Activated naive CD4-positive, alpha-beta T cell treated with anti-CD3 and anti-CD28 coated beads, Interleukin-2, amount 50 U/mL, for 16 hours (primary cell): ENCODE measurements at regions not wholly inside any gene's neighbourhood (a gene's known extent, or its start where the extent isn't known, plus 50 kb on each side); places are given as distances from the start of the nearest gene placed in this dataset.
"Not testable (repeated sequence)": the region's sequence is repeated elsewhere in the genome, so short reads cannot be mapped to it uniquely, and the experiment has no call there.

ENCODE experiments used
- DNase-seq: peaks from one replicate; pipeline ENCODE4 v3.0.0-alpha.2; 2020

- no peak for DNase-seq
Measured at GRCh38 chr3:20539666-20540065, 353.7 kb upstream of the SGO1 start.

- no peak for DNase-seq
Measured at GRCh38 chr3:20537234-20537633, 351.2 kb upstream of the SGO1 start.

GRCh38 chr3:20529911-20530310 lies 343.9 kb upstream of the SGO1 start:
- no peak for DNase-seq

DNA sequence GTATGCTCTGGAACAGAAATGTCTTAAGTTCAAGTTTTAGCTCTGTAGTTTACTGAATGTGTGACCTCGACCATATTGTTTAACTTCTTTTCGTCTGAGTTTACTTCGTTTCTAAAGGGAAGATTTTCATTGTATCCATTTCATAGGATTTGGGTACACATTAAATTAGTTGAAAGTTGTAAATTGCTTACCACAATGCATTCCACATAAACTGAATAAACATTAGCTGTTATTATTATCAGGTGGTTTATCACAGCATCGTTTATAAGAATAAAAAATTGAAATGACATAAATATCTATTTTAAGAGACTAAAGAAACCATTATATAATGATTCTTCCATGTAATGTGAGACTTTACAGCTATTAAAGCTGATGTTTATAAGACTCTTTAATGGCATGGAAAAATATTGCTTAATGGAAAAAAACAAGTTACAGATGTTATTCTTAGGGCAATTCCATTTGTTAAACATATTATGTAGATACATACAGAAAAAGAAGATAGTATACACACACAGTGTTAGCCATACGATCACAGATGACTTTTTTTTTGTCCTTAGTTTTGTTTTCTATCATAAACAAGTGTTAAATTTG lies 342.3 kb upstream of the SGO1 start:
- DNase-seq: no peak

DNA sequence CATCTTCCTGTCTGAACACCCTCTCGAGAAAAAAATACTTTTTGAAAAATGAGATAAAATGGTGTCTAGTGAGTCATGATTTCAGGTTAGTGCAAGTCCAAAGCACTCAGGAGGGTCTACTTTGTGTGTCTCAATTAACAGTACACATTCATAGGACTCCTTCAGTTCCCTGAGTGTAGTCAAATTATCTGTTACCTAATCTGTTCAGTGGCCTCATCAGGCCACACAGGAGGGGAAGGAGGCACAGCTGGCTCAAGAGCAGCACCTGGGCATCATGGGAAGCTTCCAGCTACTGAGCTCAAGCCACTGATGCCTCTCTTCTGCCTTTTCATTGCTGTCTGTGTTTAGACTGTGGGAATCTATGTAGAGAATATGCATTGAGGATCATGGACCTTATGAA lies 341.4 kb upstream of the SGO1 start:
- no peak for DNase-seq

DNA sequence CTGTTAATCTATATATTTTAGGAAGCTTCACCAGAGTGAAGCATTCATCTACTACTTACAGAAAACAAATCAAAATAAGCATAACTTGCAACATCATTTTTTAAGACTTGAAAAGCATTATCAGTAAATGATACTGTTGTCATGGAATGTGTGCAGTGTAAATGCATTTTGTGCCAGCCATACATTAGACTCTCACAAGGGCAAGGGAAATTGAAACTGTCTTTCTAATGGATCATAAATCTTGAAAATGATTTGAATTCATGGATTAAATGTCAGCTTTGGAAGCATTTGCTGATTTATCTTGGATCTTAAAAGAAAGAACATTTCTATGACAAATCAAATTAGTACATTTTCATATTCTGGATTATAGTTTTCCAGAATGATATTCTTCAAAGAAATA lies 338.3 kb upstream of the SGO1 start:
- DNase-seq: no peak

DNA sequence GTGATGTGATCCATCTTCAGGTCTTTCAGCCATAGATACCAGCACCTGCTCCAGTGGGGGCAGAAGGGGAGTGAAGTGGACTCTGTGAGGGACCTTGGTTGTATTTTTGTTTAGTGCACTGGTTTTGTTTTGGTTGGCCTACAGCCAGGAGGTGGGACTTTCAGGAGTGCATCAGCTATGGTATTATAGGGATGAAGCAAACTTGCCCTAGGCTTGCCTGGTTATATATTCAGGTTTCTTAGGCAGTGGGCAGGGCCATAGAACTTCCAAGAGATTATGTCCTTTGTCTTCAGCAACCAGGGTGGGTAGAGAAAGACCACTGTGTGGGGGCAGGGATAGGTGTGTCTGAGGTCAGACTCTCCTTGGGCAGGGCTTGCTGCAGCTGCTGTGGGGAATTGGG lies 337.3 kb upstream of the SGO1 start:
- DNase-seq: no peak

DNA sequence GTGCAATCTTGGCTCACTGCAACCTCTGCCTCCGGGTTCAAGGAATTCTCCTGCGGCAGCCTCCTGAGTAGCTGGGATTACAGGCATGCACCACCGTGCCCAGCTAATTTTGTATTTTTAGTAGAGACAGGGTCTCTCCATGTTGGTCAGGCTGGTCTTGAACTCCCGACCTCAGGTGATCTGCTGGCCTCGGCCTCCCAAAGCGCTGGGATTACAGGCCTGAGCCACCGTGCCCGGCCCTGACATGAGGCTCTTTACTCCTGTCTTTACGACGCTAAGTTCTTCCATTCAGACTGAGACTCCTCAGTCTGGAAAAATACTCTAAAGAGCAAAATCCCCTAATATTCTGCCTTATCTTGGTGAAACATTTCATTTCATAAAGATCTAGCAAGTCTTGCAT lies 331.3 kb upstream of the SGO1 start:
- DNase-seq: not testable (repeated sequence)

GRCh38 chr3:20516311-20516710 lies 330.3 kb upstream of the SGO1 start:
- DNase-seq: no peak

DNA sequence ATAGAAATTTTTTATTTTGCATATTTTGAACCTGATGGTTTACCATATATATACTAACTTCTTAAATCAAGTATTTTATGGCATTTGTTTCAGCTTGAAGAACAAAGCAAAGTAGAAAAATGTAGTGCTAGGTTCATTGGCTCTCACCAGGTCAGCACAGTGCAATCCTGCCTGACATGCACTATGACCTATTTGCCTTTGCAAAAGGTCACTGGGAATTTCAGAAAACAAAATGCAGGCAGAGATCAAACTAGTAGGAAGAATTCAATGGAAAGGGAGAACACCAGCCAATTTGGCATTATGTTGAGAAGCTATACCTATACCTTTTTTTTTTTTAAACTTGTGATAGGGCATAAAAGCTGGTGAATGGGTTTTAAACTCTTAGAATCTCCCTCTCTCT lies 329.8 kb upstream of the SGO1 start:
- no peak for DNase-seq

- DNase-seq: no peak
Measured at GRCh38 chr3:20511863-20512505, 326.0 kb upstream of the SGO1 start.

DNA sequence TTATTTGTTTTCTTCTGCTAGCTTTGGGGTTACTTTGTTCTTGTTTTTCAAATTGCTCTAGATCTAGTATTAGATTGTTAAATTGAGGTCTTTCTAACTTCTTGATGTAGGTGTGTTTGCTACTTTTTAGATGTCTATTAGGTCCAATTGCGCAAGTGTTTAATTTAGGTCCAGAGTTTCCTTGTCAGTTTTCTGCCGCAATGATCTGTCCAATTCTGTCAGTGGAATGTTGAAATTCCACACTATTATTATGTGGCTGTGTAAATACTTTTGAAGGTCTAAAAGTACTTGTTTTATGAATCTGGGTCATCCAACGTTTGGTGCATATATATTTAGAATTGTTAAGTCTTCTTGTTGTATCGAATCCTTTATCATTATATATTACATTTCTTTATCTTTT lies 324.4 kb upstream of the SGO1 start:
- no peak for DNase-seq

DNA sequence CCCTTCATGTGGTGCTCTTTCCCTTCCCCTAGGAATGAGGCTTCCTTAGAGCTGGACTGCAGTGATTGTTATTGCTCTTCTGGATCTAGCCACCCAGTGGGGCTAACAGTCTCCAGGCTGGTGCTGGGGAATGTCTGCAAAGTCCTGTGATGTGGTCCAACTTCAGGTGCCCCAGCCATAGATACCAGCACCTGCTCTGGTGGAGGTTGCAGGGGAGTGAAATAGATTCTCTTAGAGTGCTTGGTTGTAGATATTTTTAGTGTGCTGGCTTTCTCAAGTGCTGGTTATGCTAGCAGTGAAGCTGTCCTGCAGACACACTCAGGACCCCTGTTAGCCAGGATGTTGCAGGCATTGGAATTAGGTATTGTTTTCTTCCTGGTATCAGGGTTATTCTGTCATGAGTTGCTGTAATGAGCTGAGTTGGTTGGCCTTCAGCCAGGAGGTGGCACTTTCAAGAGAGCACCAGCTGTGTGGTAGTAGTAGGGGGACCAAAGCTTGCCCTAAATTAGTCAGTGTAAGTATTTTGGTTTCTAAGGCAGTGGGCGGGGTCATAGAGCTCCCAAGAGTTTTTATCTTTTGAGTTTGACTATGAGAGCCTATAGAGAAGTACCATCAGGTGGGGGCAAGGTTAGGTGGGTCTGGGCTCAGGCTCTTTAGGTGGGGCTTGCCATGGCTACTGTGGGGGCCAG lies 317.5 kb upstream of the SGO1 start:
- no peak for DNase-seq

- DNase-seq: no peak
Measured at GRCh38 chr3:20490996-20491395, 305.0 kb upstream of the SGO1 start.

GRCh38 chr3:20488151-20488550 lies 302.1 kb upstream of the SGO1 start:
- no peak for DNase-seq

- no peak for DNase-seq
Measured at GRCh38 chr3:20484126-20484525, 298.1 kb upstream of the SGO1 start.

GRCh38 chr3:20482350-20482749 lies 296.3 kb upstream of the SGO1 start:
- no peak for DNase-seq

DNA sequence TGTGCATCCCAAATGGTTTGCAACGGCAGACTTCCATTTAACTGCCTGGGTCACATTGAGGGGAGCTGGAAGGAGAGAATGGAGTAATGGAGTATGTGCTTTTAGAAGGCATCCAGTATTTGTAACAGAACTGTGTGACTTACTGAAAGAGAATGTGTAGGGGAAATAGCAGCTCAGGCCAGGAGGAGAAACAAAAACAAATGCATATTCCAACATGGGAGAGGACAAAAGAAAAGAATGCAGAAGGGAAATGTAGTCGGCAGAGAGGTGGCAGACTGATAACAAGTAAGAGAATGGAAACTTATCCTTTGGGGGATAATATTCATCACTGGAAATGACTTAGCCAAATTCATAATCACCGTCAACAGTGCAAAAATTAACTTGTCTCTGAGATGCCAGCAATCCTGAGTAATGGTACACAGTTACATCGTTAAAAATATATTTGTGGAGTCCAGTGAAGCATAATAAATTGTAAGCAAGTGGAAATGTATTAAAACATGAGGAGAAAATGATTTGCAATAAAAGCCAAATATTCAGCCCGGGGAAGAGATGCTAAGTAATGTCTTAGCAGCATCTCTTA lies 294.9 kb upstream of the SGO1 start:
- no peak for DNase-seq

- no peak for DNase-seq
Measured at GRCh38 chr3:20478436-20478835, 292.4 kb upstream of the SGO1 start.

DNA sequence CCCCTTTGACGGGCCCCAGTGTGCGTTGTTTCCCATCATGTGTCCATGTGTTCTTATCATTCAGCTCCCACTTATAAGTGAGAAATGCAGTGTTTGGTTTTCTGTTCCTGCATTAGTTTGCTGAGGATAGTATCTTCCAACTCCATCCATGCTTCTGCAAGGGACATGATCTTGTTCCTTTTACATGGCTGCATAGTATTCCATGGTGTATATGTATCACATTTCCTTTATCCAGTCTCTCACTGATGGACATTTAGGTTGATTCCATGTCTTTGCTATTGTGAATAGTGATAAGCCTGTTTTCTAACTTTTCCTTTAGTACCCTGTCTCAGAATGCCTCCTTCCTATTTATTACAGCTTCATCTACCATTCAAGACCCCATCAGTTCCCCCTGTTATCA lies 278.2 kb upstream of the SGO1 start:
- DNase-seq: not testable (repeated sequence)

- DNase-seq: no peak
Measured at GRCh38 chr3:20462723-20463122, 276.7 kb upstream of the SGO1 start.

DNA sequence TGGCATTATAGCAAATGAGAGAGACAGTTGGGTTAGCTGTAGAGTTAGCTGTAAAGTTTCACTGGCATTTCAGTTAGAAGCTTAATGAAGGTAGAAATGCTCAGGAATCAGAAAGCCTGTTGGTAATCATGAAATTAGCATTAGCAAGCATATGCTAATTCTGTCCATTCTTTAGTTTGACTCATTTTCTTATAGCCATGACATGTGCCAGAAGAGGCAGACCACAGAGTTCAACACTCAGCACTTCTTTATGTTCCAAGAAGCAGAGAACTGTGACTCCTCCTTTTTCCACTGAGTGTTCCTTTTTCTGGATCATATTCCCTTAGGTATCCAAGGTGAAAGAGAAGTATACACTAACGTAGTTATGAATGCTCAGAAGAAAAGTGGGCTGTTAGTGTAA lies 276.2 kb upstream of the SGO1 start:
- DNase-seq: no peak

DNA sequence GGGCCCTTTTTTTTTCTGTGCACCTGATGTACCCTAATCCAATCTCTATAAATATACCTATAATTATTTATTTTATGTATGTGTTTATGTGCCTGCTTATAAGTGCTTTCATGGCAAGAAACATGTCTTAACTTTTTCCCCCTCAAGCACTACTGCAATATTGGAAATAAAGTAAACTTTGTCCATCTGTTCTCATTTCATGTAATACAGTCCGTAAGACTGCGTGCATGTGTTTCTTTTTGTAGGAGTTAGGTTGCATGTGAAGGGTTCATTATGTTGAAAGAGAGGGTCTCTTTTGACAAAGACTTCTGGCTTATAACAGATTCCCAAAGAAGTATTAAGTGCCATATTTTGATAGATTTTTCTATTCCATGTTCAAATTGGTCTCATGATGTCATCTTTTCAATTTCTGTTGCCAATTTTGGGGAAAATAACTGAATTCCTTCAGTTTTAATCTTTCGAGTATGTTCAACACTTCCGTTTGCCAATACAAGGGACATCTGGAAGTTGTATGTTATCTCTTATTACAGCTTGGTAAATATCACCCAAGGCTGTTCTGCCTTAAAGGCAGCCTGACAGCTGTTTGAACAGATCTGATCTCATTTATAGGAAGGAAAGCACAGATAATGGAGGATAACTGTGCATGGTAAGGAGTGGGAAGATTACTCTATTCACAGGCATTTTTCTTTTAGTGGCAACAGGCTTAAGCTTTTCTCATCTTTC lies 273.1 kb upstream of the SGO1 start:
- DNase-seq: no peak

GRCh38 chr3:20456511-20456910 lies 270.5 kb upstream of the SGO1 start:
- DNase-seq: no peak
